ENCODE measurements at regions not wholly inside any gene's neighbourhood (a gene's known extent, or its start where the extent isn't known, plus 50 kb on each side); places are given as distances from the start of the nearest gene placed in this dataset.

- CTCF ChIA-PET = no interaction called here
- no peak for TF ChIP-seq GLIS1 (tag by site-specific recombination; IDR thresholded peaks at IDR 0.05)
- no peak for TF ChIP-seq ZNF629 (tag by site-specific recombination; IDR thresholded peaks at IDR 0.05)
- no peak for TF ChIP-seq ZNF785 (tag by site-specific recombination; IDR thresholded peaks at IDR 0.05)
- TF ChIP-seq ZNF157 (tag by site-specific recombination; IDR thresholded peaks at IDR 0.05) = no peak
- TF ChIP-seq ZNF777 (tag by site-specific recombination; IDR thresholded peaks at IDR 0.05; ENCODE audit: borderline replicate concordance) = no peak
- no peak for TF ChIP-seq ZNF2 (tag by site-specific recombination; IDR thresholded peaks at IDR 0.05)
- TF ChIP-seq AEBP2 (tag by site-specific recombination; IDR thresholded peaks at IDR 0.05; ENCODE audit: borderline replicate concordance) = no peak
- TF ChIP-seq ZNF776 (tag by site-specific recombination; IDR thresholded peaks at IDR 0.05; ENCODE audit: borderline replicate concordance) = no peak
- TF ChIP-seq ZNF747 (tag by site-specific recombination; IDR thresholded peaks at IDR 0.05) = no peak
- TF ChIP-seq MEIS1 (CRISPR knock-in tag; IDR thresholded peaks at IDR 0.05; ENCODE audit: borderline replicate concordance) = no peak
- no peak for TF ChIP-seq ZNF530 (tag by site-specific recombination; IDR thresholded peaks at IDR 0.05; ENCODE audit: low read depth)
- no peak for TF ChIP-seq ZNF280C (tag by site-specific recombination; IDR thresholded peaks at IDR 0.05)
- TF ChIP-seq ZNF132 (tag by site-specific recombination; IDR thresholded peaks at IDR 0.05; ENCODE audit: borderline replicate concordance) = no peak
- TF ChIP-seq ZNF26 (tag by site-specific recombination; IDR thresholded peaks at IDR 0.05) = no peak
- TF ChIP-seq ZBTB20 (tag by site-specific recombination; IDR thresholded peaks at IDR 0.05) = no peak
- TF ChIP-seq ZNF558 (tag by site-specific recombination; IDR thresholded peaks at IDR 0.05) = no peak
- TF ChIP-seq PRDM6 (tag by site-specific recombination; IDR thresholded peaks at IDR 0.05) = no peak
- no peak for TF ChIP-seq ZNF449 (tag by site-specific recombination; IDR thresholded peaks at IDR 0.05)
- TF ChIP-seq ZNF121 (tag by site-specific recombination; IDR thresholded peaks at IDR 0.05) = no peak
- no peak for TF ChIP-seq ZNF580 (tag by site-specific recombination; IDR thresholded peaks at IDR 0.05)
- POLR2A ChIA-PET = no interaction called here
- Histone ChIP-seq H3K27ac (ENCODE audit: extremely low read depth, low read depth, low read length) (no peak overlapping the region), H3K4me1 (ENCODE audit: control insufficient read depth, insufficient read depth, low read length) (no peaks in the 10 kb centered on the region), H3K36me3 (ENCODE audit: control insufficient read depth in 2 of 2, insufficient read depth in 1 of 2, low read length in 2 of 2) (no peaks in the 10 kb centered on the region), H3K4me3 (ENCODE audit: low read depth, low read length) (no peak overlapping the region), H3K9me3 (ENCODE audit: control insufficient read depth, insufficient read depth, low read depth, low read length) (no peaks in the 10 kb centered on the region)
Measured at GRCh38 chr18:28999726-29000125, 822.8 kb upstream of the CDH2 start.
